Neural progenitor cell (in vitro differentiated cells): ENCODE measurements at regions not wholly inside any gene's neighbourhood (a gene's known extent, or its start where the extent isn't known, plus 50 kb on each side); places are given as distances from the start of the nearest gene placed in this dataset.
"Not testable (repeated sequence)": the region's sequence is repeated elsewhere in the genome, so short reads cannot be mapped to it uniquely, and the experiment has no call there.

Experiments
- DNase-seq: peaks from one replicate; pipeline ENCODE4 v3.0.0-alpha.2; 2016; ENCODE audit warnings: low spot score
- H2AFZ ChIP-seq: fragments of 200-600 bp; sonication (generic); replicated peaks from 2 replicates; pipeline ENCODE4 v1.6.1; 2016; ENCODE audit warnings: antibody characterized with exemption
- H3F3A ChIP-seq: fragments of 200-600 bp; sonication (generic); 2 replicates; pipeline ENCODE4 v1.6.1; 2016; ENCODE audit warnings: antibody characterized with exemption, low read depth
- H3K27ac ChIP-seq: fragments of 200-600 bp; sonication (generic); 2 replicates; pipeline ENCODE4 v1.5.1; 2016; ENCODE audit warnings: mild to moderate bottlenecking
- H3K27me3 ChIP-seq: fragments of 200-600 bp; sonication (generic); 2 replicates; pipeline ENCODE4 v1.6.1; 2016; ENCODE audit warnings: mild to moderate bottlenecking, moderate library complexity
- H3K36me3 ChIP-seq: fragments of 200-600 bp; sonication (generic); 2 replicates; pipeline ENCODE4 v1.5.1; 2016
- H3K4me1 ChIP-seq: fragments of 200-600 bp; sonication (generic); 2 replicates; pipeline ENCODE4 v1.6.1; 2016; ENCODE audit warnings: mixed run types
- H3K4me2 ChIP-seq: fragments of 200-600 bp; sonication (generic); 2 replicates; pipeline ENCODE4 v1.6.1; 2016
- H3K4me3 ChIP-seq: fragments of 200-600 bp; sonication (generic); 2 replicates; pipeline ENCODE4 v1.5.1; 2016
- H3K79me2 ChIP-seq: fragments of 200-600 bp; sonication (generic); 2 replicates; pipeline ENCODE4 v1.6.1; 2016; ENCODE audit warnings: low read depth
- H3K9ac ChIP-seq: fragments of 200-600 bp; sonication (generic); 2 replicates; pipeline ENCODE4 v1.6.1; 2016
- H3K9me3 ChIP-seq: fragments of 200-600 bp; sonication (generic); 2 replicates; pipeline ENCODE4 v1.5.1; 2016; ENCODE audit warnings: low read depth
- H4K20me1 ChIP-seq: fragments of 200-600 bp; sonication (generic); 2 replicates; pipeline ENCODE4 v1.6.1; 2016; ENCODE audit warnings: low read depth
- H3K27ac Mint-ChIP-seq: 3 replicates; pipeline ENCODE4 v1.8.0; 2021; ENCODE audit warnings: mixed read lengths
- H3K27me3 Mint-ChIP-seq: 2 replicates; pipeline ENCODE4 v1.8.0; 2022; ENCODE audit warnings: low read depth, mild to moderate bottlenecking, inconsistent platforms, moderate library complexity, mixed read lengths; ENCODE audit not compliant: insufficient read depth
- H3K36me3 Mint-ChIP-seq: 3 replicates; pipeline ENCODE4 v1.8.0; 2021; ENCODE audit warnings: mixed read lengths
- H3K4me1 Mint-ChIP-seq: 3 replicates; pipeline ENCODE4 v1.8.0; 2021; ENCODE audit warnings: mixed read lengths
- H3K4me3 Mint-ChIP-seq: 3 replicates; pipeline ENCODE4 v1.8.0; 2021; ENCODE audit warnings: mild to moderate bottlenecking, moderate library complexity, mixed read lengths
- H3K9me3 Mint-ChIP-seq: 3 replicates; pipeline ENCODE4 v1.8.0; 2020; ENCODE audit warnings: mixed read lengths
- CTCF ChIP-seq: fragments of 200-600 bp; sonication (generic); IDR thresholded peaks from 2 replicates; pipeline ENCODE4 v1.5.1; 2017; ENCODE audit warnings: antibody characterized with exemption, mild to moderate bottlenecking
- EZH2 ChIP-seq: fragments of 200-600 bp; sonication (generic); IDR thresholded peaks from 2 replicates; pipeline ENCODE4 v1.6.1; 2017; ENCODE audit warnings: antibody characterized with exemption, mild to moderate bottlenecking, moderate library complexity
- EZH2phosphoT487 ChIP-seq: fragments of 200-600 bp; sonication (generic); IDR thresholded peaks from 2 replicates; pipeline ENCODE4 v1.6.1; 2017; ENCODE audit warnings: antibody characterized with exemption

GRCh38 chr16:64667334-64667877 lies 454.5 kb downstream of the CDH11 start:
- no peaks in the 10 kb centered on the region for H3F3A ChIP-seq
- Mint-ChIP-seq H3K9me3 (no peaks in the 10 kb centered on the region), H3K4me1 (no peaks in the 10 kb centered on the region), H3K4me3 (no peak overlapping the region), H3K27me3 (peaks cover 2% of the 10 kb centered on the region), H3K27ac (no peak overlapping the region), H3K36me3 (no peaks in the 10 kb centered on the region)
- H3K36me3 ChIP-seq, result no peaks in the 10 kb centered on the region
- no peaks in the 10 kb centered on the region for H3K79me2 ChIP-seq
- H3K9ac ChIP-seq, result no peak overlapping the region
- H3K4me1 ChIP-seq, result no peaks in the 10 kb centered on the region
- no peak overlapping the region for H3K27ac ChIP-seq
- no peak for DNase-seq
- no peaks in the 10 kb centered on the region for H4K20me1 ChIP-seq
- no peak overlapping the region for H2AFZ ChIP-seq
- H3K4me3 ChIP-seq, result no peak overlapping the region
- no peaks in the 10 kb centered on the region for H3K27me3 ChIP-seq
- no peak overlapping the region for H3K4me2 ChIP-seq
- TF ChIP-seq EZH2 (no peak), CTCF (no peak), EZH2phosphoT487 (no peak)
- H3K9me3 ChIP-seq, result no peaks in the 10 kb centered on the region

- DNase-seq, H3K27me3 ChIP-seq, H2AFZ ChIP-seq, H3K36me3 Mint-ChIP-seq, H3F3A ChIP-seq, H3K27me3 Mint-ChIP-seq, H3K9me3 Mint-ChIP-seq, H3K4me1 ChIP-seq, H3K27ac ChIP-seq, H3K9ac ChIP-seq, H3K9me3 ChIP-seq, H3K27ac Mint-ChIP-seq, H3K79me2 ChIP-seq, H3K36me3 ChIP-seq, H4K20me1 ChIP-seq, H3K4me3 Mint-ChIP-seq, H3K4me2 ChIP-seq, H3K4me1 Mint-ChIP-seq, H3K4me3 ChIP-seq: not testable (repeated sequence)
Observed at GRCh38 chr16:64662312-64662711, 459.6 kb downstream of the CDH11 start.

- no peak overlapping the region for H3K4me2 ChIP-seq
- H3K9ac ChIP-seq, result no peak overlapping the region
- no peaks in the 10 kb centered on the region for H3F3A ChIP-seq
- H3K4me3 ChIP-seq, result no peak overlapping the region
- H3K27me3 Mint-ChIP-seq, result no peaks in the 10 kb centered on the region
- H3K4me1 Mint-ChIP-seq, result no peaks in the 10 kb centered on the region
- DNase-seq, result no peak
- H3K9me3 Mint-ChIP-seq, result no peaks in the 10 kb centered on the region
- H3K36me3 ChIP-seq, result no peaks in the 10 kb centered on the region
- no peak overlapping the region for H3K27ac Mint-ChIP-seq
- no peaks in the 10 kb centered on the region for H3K27me3 ChIP-seq
- no peak overlapping the region for H2AFZ ChIP-seq
- no peak overlapping the region for H3K4me3 Mint-ChIP-seq
- H4K20me1 ChIP-seq, result no peaks in the 10 kb centered on the region
- H3K79me2 ChIP-seq, result no peaks in the 10 kb centered on the region
- H3K9me3 ChIP-seq, result no peaks in the 10 kb centered on the region
- no peaks in the 10 kb centered on the region for H3K4me1 ChIP-seq
- TF ChIP-seq EZH2phosphoT487 (no peak), EZH2 (no peak), CTCF (no peak)
- H3K27ac ChIP-seq, result no peak overlapping the region
- H3K36me3 Mint-ChIP-seq, result no peaks in the 10 kb centered on the region
Observed at GRCh38 chr16:64659866-64660265, 462.0 kb downstream of the CDH11 start.

- no peak overlapping the region for H3K27ac ChIP-seq
- no peaks in the 10 kb centered on the region for H3K4me1 ChIP-seq
- no peaks in the 10 kb centered on the region for H3F3A ChIP-seq
- H3K9me3 ChIP-seq, result no peaks in the 10 kb centered on the region
- H3K4me3 ChIP-seq, result no peak overlapping the region
- Mint-ChIP-seq H3K9me3 (no peaks in the 10 kb centered on the region), H3K4me1 (no peaks in the 10 kb centered on the region), H3K27me3 (no peaks in the 10 kb centered on the region), H3K4me3 (no peak overlapping the region), H3K36me3 (no peaks in the 10 kb centered on the region), H3K27ac (no peak overlapping the region)
- H3K9ac ChIP-seq, result no peak overlapping the region
- no peaks in the 10 kb centered on the region for H3K79me2 ChIP-seq
- no peaks in the 10 kb centered on the region for H4K20me1 ChIP-seq
- H3K36me3 ChIP-seq, result no peaks in the 10 kb centered on the region
- H2AFZ ChIP-seq, result no peak overlapping the region
- no peak for TF ChIP-seq CTCF
- no peak overlapping the region for H3K4me2 ChIP-seq
- H3K27me3 ChIP-seq, result no peaks in the 10 kb centered on the region
- DNase-seq, result no peak
Observed at GRCh38 chr16:64657316-64658011, 464.4 kb downstream of the CDH11 start.
